ENCODE measurements at regions not wholly inside any gene's neighbourhood (a gene's known extent, or its start where the extent isn't known, plus 50 kb on each side); places are given as distances from the start of the nearest gene placed in this dataset.
A peak's percentile ranks its signal among the peaks of the same experiment; 100 is the strongest.

- no peak for DNase-seq (ENCODE audit: low read depth, low spot score)
- no peak overlapping the region for H3K27ac ChIP-seq
Measured at GRCh38 chr10:78932861-78933260, 135.9 kb upstream of the ZMIZ1 start.

- no peak for DNase-seq (ENCODE audit: low read depth, low spot score)
- H3K27ac ChIP-seq = no peak overlapping the region
Measured at GRCh38 chr10:78933828-78934531, 134.8 kb upstream of the ZMIZ1 start.

- DNase-seq (ENCODE audit: low read depth, low spot score) = no peak
- H3K27ac ChIP-seq = no peak overlapping the region
Measured at GRCh38 chr10:78934532-78934898, 134.3 kb upstream of the ZMIZ1 start.

GRCh38 chr10:78934994-78935602 is 133.7 kb upstream of the ZMIZ1 start:
- H3K27ac ChIP-seq = no peak overlapping the region
- DNase-seq (ENCODE audit: low read depth, low spot score) = no peak

GRCh38 chr10:78935697-78936407 is 132.9 kb upstream of the ZMIZ1 start:
- DNase-seq (ENCODE audit: low read depth, low spot score) = no peak
- H3K27ac ChIP-seq = no peak overlapping the region

- no peak for DNase-seq (ENCODE audit: low read depth, low spot score)
Measured at GRCh38 chr10:78936412-78937342, 132.1 kb upstream of the ZMIZ1 start.

GRCh38 chr10:78937393-78937792 is 131.4 kb upstream of the ZMIZ1 start:
- H3K27ac ChIP-seq = no peak overlapping the region
- DNase-seq (ENCODE audit: low read depth, low spot score) = no peak

More at GRCh38 chr10:78936412-78937342, 132.1 kb upstream of the ZMIZ1 start:
- no peak overlapping the region for H3K27ac ChIP-seq

GRCh38 chr10:78937800-78938694 is 130.7 kb upstream of the ZMIZ1 start:
- no peak for DNase-seq (ENCODE audit: low read depth, low spot score)
- no peak overlapping the region for H3K27ac ChIP-seq

GRCh38 chr10:78938695-78939672 is 129.8 kb upstream of the ZMIZ1 start:
- no peak overlapping the region for H3K27ac ChIP-seq
- no peak for DNase-seq (ENCODE audit: low read depth, low spot score)

GRCh38 chr10:78942091-78942501 is 126.7 kb upstream of the ZMIZ1 start:
- no peak overlapping the region for H3K27ac ChIP-seq
- DNase-seq (ENCODE audit: low read depth, low spot score) = no peak

- no peak overlapping the region for H3K27ac ChIP-seq
- no peak for DNase-seq (ENCODE audit: low read depth, low spot score)
Measured at GRCh38 chr10:78944723-78945312, 123.9 kb upstream of the ZMIZ1 start.

- H3K27ac ChIP-seq = no peak overlapping the region
- no peak for DNase-seq (ENCODE audit: low read depth, low spot score)
Measured at GRCh38 chr10:78945838-78946237, 122.9 kb upstream of the ZMIZ1 start.

GRCh38 chr10:78947226-78947625 is 121.5 kb upstream of the ZMIZ1 start:
- no peak overlapping the region for H3K27ac ChIP-seq
- no peak for DNase-seq (ENCODE audit: low read depth, low spot score)

GRCh38 chr10:78947733-78948132 is 121.0 kb upstream of the ZMIZ1 start:
- H3K27ac ChIP-seq = no peak overlapping the region
- DNase-seq (ENCODE audit: low read depth, low spot score) = no peak

- DNase-seq (ENCODE audit: low read depth, low spot score) = no peak
- H3K27ac ChIP-seq = no peak overlapping the region
Measured at GRCh38 chr10:78948621-78949030, 120.1 kb upstream of the ZMIZ1 start.

- H3K27ac ChIP-seq = no peak overlapping the region
- peak; percentile 77 for DNase-seq (ENCODE audit: low read depth, low spot score)
Measured at GRCh38 chr10:78950656-78951587, 117.8 kb upstream of the ZMIZ1 start.

- no peak for DNase-seq (ENCODE audit: low read depth, low spot score)
- H3K27ac ChIP-seq = no peak overlapping the region
Measured at GRCh38 chr10:78952030-78952429, 116.7 kb upstream of the ZMIZ1 start.
